ENCODE measurements at regions not wholly inside any gene's neighbourhood (a gene's known extent, or its start where the extent isn't known, plus 50 kb on each side); places are given as distances from the start of the nearest gene placed in this dataset.

- Histone ChIP-seq H3K27me3 (ENCODE audit: low read length) (no peaks in the 10 kb centered on the region; the same call in 1 of the 2 replicates), H4K20me1 (ENCODE audit: insufficient read depth, low read depth, low read length) (no peaks in the 10 kb centered on the region), H3K4me2 (ENCODE audit: low read depth, low read length, poor library complexity, severe bottlenecking) (no peak overlapping the region), H3K27ac (ENCODE audit: low read length) (no peak overlapping the region), H3K4me1 (ENCODE audit: low read length) (no peaks in the 10 kb centered on the region), H3K9me2 (replicated peaks; ENCODE audit: insufficient read depth, low read length) (no peaks in the 10 kb centered on the region), H3K79me2 (ENCODE audit: low read length) (no peaks in the 10 kb centered on the region), H3K9me3 (ENCODE audit: low read length) (peaks cover 11% of the 10 kb centered on the region; the same call in 1 of the 2 replicates), H3K9ac (ENCODE audit: low read length) (no peak overlapping the region), H3K4me3 (ENCODE audit: low read length) (no peak overlapping the region), H2AFZ (ENCODE audit: low read length) (no peak overlapping the region), H3K36me3 (ENCODE audit: insufficient read depth, low read length) (no peaks in the 10 kb centered on the region)
- DNase-seq = no peak
Measured at GRCh38 chr6:167676000-167676665, 150.6 kb upstream of the AFDN start.

GRCh38 chr6:167676666-167677421 lies 149.9 kb upstream of the AFDN start:
- Histone ChIP-seq H3K4me2 (ENCODE audit: low read depth, low read length, poor library complexity, severe bottlenecking) (no peak overlapping the region), H3K9me2 (replicated peaks; ENCODE audit: insufficient read depth, low read length) (no peaks in the 10 kb centered on the region), H3K4me3 (ENCODE audit: low read length) (no peak overlapping the region), H3K4me1 (ENCODE audit: low read length) (no peaks in the 10 kb centered on the region), H3K9me3 (ENCODE audit: low read length) (peaks cover 11% of the 10 kb centered on the region; the same call in 1 of the 2 replicates), H3K27me3 (ENCODE audit: low read length) (no peaks in the 10 kb centered on the region; the same call in 1 of the 2 replicates), H3K79me2 (ENCODE audit: low read length) (no peaks in the 10 kb centered on the region), H3K27ac (ENCODE audit: low read length) (no peak overlapping the region), H4K20me1 (ENCODE audit: insufficient read depth, low read depth, low read length) (no peaks in the 10 kb centered on the region), H3K36me3 (ENCODE audit: insufficient read depth, low read length) (no peaks in the 10 kb centered on the region), H3K9ac (ENCODE audit: low read length) (no peak overlapping the region), H2AFZ (ENCODE audit: low read length) (no peak overlapping the region)
- DNase-seq = no peak

- Histone ChIP-seq H3K79me2 (ENCODE audit: low read length) (no peaks in the 10 kb centered on the region), H3K4me3 (ENCODE audit: low read length) (no peak overlapping the region), H3K36me3 (ENCODE audit: insufficient read depth, low read length) (no peaks in the 10 kb centered on the region), H3K9me3 (ENCODE audit: low read length) (peaks cover 8% of the 10 kb centered on the region; the same call in 1 of the 2 replicates), H4K20me1 (ENCODE audit: insufficient read depth, low read depth, low read length) (no peaks in the 10 kb centered on the region), H2AFZ (ENCODE audit: low read length) (no peak overlapping the region), H3K27me3 (ENCODE audit: low read length) (no peaks in the 10 kb centered on the region; the same call in 1 of the 2 replicates), H3K27ac (ENCODE audit: low read length) (no peak overlapping the region), H3K9ac (ENCODE audit: low read length) (no peak overlapping the region), H3K4me1 (ENCODE audit: low read length) (no peaks in the 10 kb centered on the region), H3K9me2 (replicated peaks; ENCODE audit: insufficient read depth, low read length) (no peaks in the 10 kb centered on the region), H3K4me2 (ENCODE audit: low read depth, low read length, poor library complexity, severe bottlenecking) (no peak overlapping the region)
- DNase-seq = no peak
Measured at GRCh38 chr6:167677422-167677789, 149.3 kb upstream of the AFDN start.

- Histone ChIP-seq H3K9me2 (replicated peaks; ENCODE audit: insufficient read depth, low read length) (no peaks in the 10 kb centered on the region), H3K4me2 (ENCODE audit: low read depth, low read length, poor library complexity, severe bottlenecking) (no peak overlapping the region), H3K27ac (ENCODE audit: low read length) (no peak overlapping the region), H3K4me1 (ENCODE audit: low read length) (no peaks in the 10 kb centered on the region), H3K9me3 (ENCODE audit: low read length) (peaks cover 6% of the 10 kb centered on the region; the same call in 1 of the 2 replicates), H4K20me1 (ENCODE audit: insufficient read depth, low read depth, low read length) (no peaks in the 10 kb centered on the region), H3K79me2 (ENCODE audit: low read length) (no peaks in the 10 kb centered on the region), H3K36me3 (ENCODE audit: insufficient read depth, low read length) (no peaks in the 10 kb centered on the region), H2AFZ (ENCODE audit: low read length) (no peak overlapping the region), H3K27me3 (ENCODE audit: low read length) (no peaks in the 10 kb centered on the region; the same call in 1 of the 2 replicates), H3K4me3 (ENCODE audit: low read length) (no peak overlapping the region), H3K9ac (ENCODE audit: low read length) (no peak overlapping the region)
- DNase-seq = no peak
Measured at GRCh38 chr6:167678102-167679101, 148.3 kb upstream of the AFDN start.

GRCh38 chr6:167679122-167679736 lies 147.5 kb upstream of the AFDN start:
- peaks cover 6% of the 10 kb centered on the region; the same call in 1 of the 2 replicates for H3K9me3 ChIP-seq (ENCODE audit: low read length)
- H3K27me3 ChIP-seq (ENCODE audit: low read length) = no peaks in the 10 kb centered on the region; the same call in 1 of the 2 replicates
- no peak overlapping the region for H3K27ac ChIP-seq (ENCODE audit: low read length)
- no peak overlapping the region for H3K4me2 ChIP-seq (ENCODE audit: low read depth, low read length, poor library complexity, severe bottlenecking)
- H3K4me3 ChIP-seq (ENCODE audit: low read length) = no peak overlapping the region
- no peaks in the 10 kb centered on the region for H3K9me2 ChIP-seq (replicated peaks; ENCODE audit: insufficient read depth, low read length)
- H3K79me2 ChIP-seq (ENCODE audit: low read length) = no peaks in the 10 kb centered on the region
- no peaks in the 10 kb centered on the region for H3K4me1 ChIP-seq (ENCODE audit: low read length)
- H4K20me1 ChIP-seq (ENCODE audit: insufficient read depth, low read depth, low read length) = no peaks in the 10 kb centered on the region
- no peak overlapping the region for H3K9ac ChIP-seq (ENCODE audit: low read length)
- DNase-seq = no peak
- H3K36me3 ChIP-seq (ENCODE audit: insufficient read depth, low read length) = no peaks in the 10 kb centered on the region
- no peak overlapping the region for H2AFZ ChIP-seq (ENCODE audit: low read length)

GRCh38 chr6:167679790-167680604 lies 146.7 kb upstream of the AFDN start:
- Histone ChIP-seq H3K27me3 (ENCODE audit: low read length) (no peaks in the 10 kb centered on the region), H3K4me2 (ENCODE audit: low read depth, low read length, poor library complexity, severe bottlenecking) (no peak overlapping the region), H3K79me2 (ENCODE audit: low read length) (no peaks in the 10 kb centered on the region), H3K36me3 (ENCODE audit: insufficient read depth, low read length) (no peaks in the 10 kb centered on the region), H4K20me1 (ENCODE audit: insufficient read depth, low read depth, low read length) (no peaks in the 10 kb centered on the region), H3K9me3 (ENCODE audit: low read length) (no peaks in the 10 kb centered on the region), H3K4me3 (ENCODE audit: low read length) (no peak overlapping the region), H3K27ac (ENCODE audit: low read length) (no peak overlapping the region), H3K4me1 (ENCODE audit: low read length) (no peaks in the 10 kb centered on the region), H3K9ac (ENCODE audit: low read length) (no peak overlapping the region), H3K9me2 (replicated peaks; ENCODE audit: insufficient read depth, low read length) (no peaks in the 10 kb centered on the region), H2AFZ (ENCODE audit: low read length) (no peak overlapping the region)
- DNase-seq = no peak

- no peak overlapping the region for H2AFZ ChIP-seq (ENCODE audit: low read length)
- H3K9me3 ChIP-seq (ENCODE audit: low read length) = no peaks in the 10 kb centered on the region
- DNase-seq = no peak
- no peaks in the 10 kb centered on the region for H3K4me1 ChIP-seq (ENCODE audit: low read length)
- no peak overlapping the region for H3K27ac ChIP-seq (ENCODE audit: low read length)
- H3K4me2 ChIP-seq (ENCODE audit: low read depth, low read length, poor library complexity, severe bottlenecking) = no peak overlapping the region
- H3K27me3 ChIP-seq (ENCODE audit: low read length) = no peaks in the 10 kb centered on the region
- no peak overlapping the region for H3K9ac ChIP-seq (ENCODE audit: low read length)
- no peaks in the 10 kb centered on the region for H3K79me2 ChIP-seq (ENCODE audit: low read length)
- H3K4me3 ChIP-seq (ENCODE audit: low read length) = no peak overlapping the region
- no peaks in the 10 kb centered on the region for H4K20me1 ChIP-seq (ENCODE audit: insufficient read depth, low read depth, low read length)
- H3K9me2 ChIP-seq (replicated peaks; ENCODE audit: insufficient read depth, low read length) = no peaks in the 10 kb centered on the region
- no peaks in the 10 kb centered on the region for H3K36me3 ChIP-seq (ENCODE audit: insufficient read depth, low read length)
Measured at GRCh38 chr6:167680605-167681149, 146.0 kb upstream of the AFDN start.

Measured in Karpas-422 (cell line).